COLO829 (cell line): ENCODE measurements at regions not wholly inside any gene's neighbourhood (a gene's known extent, or its start where the extent isn't known, plus 50 kb on each side); places are given as distances from the start of the nearest gene placed in this dataset.

ENCODE experiments used
- DNase-seq: peaks from one replicate; pipeline ENCODE4 v3.0.0; 2012; ENCODE audit warnings: low spot score

DNA sequence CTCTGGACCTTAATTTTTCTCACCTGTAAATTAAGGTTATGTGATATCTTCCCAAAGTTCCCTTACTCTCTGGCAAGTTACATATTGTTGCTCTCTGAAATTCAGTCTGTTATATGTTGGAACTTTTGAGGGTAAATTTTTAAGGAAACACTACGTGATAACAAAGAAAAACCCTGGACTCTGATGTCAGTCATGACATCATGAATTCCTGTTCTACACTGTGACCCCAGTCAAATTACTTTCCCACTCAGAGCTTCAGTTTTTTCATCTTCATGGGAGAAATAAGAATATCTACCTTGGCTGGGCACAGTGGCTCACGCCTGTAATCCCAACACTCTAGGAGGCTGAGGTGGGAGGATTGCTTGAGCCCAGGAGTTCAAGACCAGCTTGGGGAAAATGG lies 164.6 kb upstream of the RALGAPA2 start:
- DNase-seq: no peak

DNA sequence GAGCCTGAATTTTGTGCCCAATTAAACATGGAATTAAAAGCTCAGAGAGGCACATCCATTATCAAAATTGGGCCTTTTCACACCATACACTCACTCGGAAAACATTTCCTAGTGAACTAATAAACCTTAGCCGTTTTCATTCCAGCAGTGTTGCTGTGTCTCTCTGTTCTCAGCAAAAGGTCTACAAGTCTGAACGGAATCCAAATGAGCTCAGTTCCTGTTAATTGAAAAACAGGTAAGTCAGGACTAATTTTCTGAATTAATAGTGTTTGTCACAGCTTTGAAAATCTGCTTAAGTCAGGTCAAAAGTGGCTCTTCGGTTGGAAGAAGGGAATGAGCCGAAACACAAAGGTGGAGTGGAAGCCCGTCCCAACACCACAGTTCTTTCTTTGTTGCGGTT lies 163.3 kb upstream of the RALGAPA2 start:
- DNase-seq: no peak

DNA sequence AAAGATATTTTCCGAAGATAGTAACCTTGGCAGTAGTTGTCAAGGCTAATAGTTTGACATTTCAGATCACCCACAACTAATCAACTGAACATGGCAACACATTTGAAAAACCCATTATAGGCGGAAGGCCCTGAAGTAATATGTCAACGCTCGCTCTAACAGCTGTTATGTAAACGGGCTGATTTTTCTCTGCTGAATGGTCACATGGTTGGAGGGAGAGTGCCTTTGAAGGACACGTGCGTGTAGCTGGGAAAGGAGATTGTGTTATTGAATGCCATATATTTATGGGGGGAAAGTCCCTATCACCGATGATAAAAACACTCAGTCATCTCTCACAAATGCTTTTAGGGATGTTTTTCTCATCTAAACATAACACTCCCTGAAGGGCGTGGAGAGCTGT lies 160.0 kb upstream of the RALGAPA2 start:
- no peak for DNase-seq

DNA sequence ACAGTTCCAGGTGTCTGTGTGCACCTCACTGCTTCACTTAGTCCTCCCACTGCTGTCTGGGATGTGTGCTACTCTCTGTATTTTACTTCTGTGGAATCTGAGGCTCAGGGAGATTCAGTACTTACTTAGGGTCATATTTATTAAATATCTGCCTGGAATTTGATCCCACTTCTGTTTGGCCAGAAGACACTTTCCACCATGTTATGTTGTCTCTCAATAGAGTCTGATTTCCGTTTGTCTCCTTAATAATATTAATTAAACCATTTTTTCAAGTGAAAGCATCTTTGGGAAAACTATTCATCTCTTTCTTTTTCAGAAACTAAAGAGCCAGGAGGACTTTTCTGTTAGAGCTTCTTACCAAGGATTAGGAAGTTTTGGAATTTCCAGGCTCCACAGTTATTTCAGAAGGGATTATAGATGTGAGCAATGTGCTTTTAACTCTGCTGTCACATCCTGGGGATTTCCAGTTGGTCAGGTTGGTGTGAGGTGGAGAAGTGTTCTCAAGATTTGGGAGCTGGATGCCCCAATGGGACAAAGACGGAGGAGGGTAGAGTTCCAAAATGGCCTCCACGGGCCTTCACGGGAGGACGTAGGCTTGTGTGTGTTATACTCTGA lies 156.8 kb upstream of the RALGAPA2 start:
- no peak for DNase-seq

DNA sequence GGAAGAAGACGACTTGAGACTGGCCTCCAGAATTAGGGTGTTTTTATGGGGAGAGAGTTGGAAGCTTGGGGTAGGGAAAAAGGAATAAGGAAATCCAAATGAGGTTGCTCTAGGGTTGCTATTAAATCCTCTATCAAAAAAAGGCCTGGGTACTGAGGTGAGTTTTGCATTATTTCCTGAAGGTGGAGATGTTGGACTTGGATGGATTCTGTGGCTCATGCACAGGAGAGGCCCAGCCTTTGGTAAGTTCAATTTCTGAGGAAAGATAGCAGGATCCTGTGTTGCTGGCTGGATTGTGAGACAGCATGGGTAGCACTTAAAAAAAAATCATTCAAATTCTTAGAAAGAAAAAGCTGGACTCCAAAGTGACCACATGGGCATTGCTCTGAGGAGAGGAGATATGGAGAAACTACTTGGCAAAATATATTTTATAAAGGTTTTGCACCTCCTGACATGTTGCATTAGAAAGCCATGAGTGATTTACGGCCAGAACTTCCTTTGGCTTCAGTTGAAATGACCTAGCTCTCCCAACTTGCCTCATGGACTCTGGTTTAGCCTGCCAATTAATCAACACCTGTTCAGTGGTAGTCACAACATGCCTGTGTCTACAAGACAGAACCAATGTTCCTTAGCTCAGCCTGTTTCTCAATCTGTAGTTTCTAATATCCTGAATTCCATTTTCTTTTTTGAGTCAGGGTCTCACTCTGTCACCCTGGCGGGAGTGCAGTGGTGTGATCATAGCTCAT lies 152.1 kb upstream of the RALGAPA2 start:
- peak; percentile 82 for DNase-seq

DNA sequence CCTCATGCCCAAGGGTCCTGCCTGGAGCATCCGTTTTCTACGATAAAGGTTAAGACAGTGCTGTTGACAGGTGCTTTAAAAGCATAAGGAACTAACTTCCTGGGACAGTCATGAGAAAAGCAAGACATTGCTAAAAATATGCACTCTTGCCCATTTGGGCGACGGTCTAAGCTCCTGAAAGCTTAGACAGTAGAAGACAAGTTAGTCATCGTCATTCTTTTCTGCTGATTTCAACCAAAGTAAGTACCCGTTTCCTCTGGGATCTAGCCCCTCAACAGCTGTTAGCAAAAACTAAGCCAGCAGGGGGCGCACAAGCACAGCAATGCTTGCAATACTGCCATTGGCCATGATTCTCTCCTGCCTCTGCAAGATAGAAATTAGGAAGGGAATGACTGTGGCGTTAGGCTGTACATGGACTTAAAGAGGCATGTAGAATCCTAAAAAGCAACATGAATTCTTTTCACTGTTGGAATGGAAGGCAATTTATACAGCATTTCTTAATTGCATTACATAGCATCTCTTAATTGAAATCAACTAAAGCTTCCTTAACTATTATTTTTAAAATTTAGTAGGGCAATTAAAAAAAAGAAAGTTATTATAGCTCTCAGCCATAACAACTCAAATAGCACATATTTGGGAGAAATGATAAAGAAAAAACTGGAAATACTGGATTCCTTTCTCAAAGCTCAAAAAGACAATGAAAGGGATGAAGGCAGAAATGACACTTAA lies 147.8 kb upstream of the RALGAPA2 start:
- peak; percentile 93 for DNase-seq

DNA sequence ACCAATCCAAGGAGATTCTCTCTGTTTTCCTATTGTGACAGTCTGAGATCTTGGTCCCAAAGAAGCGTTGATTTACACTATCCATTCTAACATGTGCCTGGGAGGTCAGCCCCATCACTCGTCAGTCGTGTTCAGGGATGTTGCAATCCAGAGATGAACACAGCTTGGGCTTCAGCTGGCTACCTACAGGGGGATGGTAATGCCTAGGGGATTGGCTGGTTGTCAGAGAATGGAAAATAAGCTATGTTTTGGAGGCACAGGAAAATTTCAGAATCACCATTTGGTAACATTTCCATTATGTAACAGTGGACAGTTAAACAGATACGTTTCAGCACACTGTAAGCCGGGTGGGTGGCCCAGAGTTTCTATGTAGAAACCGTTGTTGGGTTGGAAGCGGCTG lies 147.1 kb upstream of the RALGAPA2 start:
- no peak for DNase-seq

DNA sequence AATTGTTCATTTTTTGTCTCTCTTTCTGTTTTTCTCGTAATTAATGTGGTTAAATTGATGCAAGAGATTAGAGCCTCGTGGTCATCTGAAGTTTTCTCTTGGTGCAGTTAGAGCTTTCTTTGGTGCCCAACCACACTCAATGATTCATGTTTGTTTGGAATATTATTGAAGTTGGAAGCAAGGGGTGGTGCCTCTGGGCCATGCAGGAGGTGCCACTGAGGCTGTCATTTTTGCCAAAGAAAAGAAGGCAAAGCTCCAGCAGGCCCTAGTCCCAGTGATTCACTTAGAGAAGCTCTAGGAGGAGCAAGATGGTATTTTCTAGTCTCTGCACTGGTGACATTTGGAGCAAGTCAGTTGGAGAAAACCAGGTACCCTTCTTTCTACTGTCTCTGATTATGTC lies 144.5 kb upstream of the RALGAPA2 start:
- no peak for DNase-seq

DNA sequence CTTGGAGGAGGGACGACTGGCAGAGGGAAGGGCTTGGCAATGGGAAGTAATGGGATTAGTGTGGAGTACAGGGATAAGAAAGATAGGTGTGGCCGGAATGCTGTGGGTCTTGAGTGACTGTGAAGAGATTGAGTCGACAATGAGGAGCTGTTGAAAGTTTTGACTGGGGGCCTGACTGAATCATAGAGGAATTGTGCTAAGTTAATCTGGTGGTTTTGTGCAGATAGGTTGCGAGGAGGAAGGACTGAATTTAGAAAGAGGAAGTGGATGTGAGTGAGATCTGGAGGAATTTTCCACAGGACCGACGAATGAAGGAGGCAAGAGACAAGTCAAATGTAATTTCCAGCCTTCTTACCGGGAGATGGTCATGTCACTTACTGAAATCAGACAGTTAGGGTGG lies 143.9 kb upstream of the RALGAPA2 start:
- no peak for DNase-seq

DNA sequence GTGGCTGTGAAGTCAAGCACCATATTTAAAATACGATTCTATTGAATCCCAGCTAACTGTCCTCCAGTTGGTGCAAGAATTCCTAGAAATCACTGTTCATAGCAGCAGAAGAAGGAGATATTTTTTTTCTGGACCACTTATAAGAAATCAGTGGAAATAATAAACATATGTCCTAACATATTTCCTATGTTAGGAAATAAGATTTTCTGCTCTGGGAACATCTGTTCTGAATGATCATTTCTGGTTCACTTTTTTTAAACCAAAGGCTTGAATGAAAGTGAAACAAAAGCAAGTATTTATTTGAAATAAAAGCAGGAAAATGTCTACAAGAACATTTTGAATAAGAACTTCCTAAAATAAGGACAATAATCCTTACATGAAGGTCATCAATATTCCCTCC lies 138.9 kb upstream of the RALGAPA2 start:
- no peak for DNase-seq

DNA sequence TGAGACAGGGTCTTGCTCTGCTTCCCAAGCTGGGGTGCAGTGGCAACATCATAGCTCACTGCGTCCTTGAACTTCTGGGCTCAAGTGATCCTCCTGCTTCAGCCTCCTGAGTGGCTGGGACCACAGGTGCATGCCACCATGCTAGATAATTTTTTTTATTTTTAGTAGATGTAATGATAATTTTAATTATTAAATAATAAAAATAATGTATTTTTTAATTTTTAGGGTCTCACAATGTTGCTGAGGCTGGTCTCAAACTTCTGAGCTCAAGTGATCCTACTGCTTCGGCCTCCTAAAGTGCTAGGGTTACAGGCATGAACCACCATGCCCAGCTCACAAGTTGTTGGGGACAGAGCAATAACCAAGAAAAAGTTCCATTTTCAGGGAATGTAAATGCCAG lies 138.0 kb upstream of the RALGAPA2 start:
- DNase-seq: no peak

DNA sequence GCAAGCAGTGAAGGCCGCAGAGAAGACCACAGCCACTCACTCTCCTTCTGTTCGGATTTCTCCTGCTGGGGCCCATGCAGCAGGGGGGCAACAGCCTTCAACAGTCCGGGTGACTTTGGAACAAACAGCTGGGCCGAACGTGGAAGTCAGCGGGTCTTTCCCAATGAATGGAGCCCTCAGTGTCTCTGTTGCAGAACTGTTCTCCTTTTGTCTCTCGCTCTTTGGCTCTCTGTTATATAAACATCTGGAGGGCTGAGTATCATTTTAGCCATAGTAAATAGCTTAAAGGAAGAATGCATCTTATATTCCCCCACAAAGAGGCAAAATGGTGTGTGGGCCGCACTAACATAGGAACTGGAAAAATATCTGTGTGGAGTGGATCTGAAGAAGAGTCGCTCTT lies 136.7 kb upstream of the RALGAPA2 start:
- peak; percentile 39 for DNase-seq

DNA sequence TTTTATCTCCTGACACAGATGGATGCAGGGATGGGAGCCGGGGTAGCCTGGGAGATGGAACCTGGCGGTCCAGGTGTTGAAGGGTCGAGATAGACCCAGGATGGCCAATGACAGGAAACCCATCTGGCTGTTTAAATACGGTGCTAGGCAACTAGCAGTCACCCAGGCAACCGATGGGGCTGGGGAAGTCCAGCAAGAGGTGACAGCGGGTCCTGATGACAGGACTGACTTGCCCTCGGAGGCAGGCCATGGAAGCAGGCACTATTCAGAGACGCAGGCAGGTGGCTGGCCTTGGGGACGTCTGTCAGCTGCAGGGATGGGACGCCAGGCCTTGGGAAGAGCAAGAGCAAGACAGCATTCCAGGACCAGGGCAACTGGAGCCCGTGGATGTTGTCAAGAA lies 135.4 kb upstream of the RALGAPA2 start:
- no peak for DNase-seq

DNA sequence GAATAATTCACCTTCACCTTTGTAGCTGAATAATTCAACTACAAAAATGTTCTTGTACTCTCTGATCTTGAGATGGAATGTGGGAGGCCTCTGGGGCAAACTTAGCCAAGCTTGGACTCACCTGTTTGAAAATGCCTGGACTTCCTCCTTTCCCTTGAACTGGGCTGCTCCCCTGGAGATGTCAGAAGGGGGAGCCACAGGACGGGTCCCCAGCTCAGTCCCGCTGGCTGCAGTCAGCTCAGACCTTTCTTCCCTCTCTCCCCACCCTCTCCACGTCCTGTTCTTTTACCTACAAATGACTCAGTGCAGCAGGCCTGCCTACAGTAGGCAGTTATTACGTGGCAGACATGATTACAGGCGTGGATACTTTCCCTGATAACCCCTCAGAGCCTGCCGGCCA lies 131.5 kb upstream of the RALGAPA2 start:
- DNase-seq: no peak

DNA sequence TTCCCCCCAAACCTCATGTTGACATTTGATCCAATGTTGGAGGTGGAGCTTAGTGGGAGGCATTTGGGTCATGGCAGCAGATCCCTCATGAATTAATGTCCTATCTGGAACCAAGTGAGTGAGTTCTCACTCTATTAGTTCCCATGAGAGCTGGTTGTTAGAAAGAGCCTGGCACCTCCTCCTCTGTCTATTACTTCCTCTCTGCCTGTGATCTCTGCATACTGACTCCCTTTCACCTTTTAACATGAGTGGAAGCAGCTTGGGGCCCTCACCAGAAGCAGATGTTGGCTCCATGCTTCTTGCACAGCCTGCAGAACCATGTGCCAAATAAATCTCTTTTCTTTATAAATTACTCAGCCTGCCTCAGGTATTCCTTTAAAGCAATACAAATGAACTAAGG lies 127.3 kb upstream of the RALGAPA2 start:
- DNase-seq: no peak

DNA sequence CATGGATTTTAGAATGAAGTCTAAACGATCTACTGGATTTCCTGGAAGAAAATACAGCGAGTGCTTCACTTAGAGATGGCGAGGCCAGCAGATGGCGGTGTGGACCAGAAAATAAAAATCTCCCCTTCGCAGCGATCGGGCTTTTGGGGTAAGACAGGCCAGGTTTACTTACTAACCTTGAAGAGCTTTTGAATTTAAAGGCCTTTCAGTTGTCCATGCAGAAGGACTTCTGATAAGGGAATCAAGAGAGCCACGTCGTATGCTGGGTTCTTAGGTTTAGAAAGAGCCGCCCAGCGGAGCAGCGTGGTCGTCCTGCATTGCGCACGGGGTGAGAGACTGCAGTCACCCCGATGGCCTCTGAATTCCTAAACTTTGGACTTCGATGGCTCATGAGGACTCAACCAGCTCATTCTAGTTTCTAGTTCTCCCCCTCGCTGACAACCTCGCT lies 125.2 kb upstream of the RALGAPA2 start:
- peak; percentile 85 for DNase-seq

DNA sequence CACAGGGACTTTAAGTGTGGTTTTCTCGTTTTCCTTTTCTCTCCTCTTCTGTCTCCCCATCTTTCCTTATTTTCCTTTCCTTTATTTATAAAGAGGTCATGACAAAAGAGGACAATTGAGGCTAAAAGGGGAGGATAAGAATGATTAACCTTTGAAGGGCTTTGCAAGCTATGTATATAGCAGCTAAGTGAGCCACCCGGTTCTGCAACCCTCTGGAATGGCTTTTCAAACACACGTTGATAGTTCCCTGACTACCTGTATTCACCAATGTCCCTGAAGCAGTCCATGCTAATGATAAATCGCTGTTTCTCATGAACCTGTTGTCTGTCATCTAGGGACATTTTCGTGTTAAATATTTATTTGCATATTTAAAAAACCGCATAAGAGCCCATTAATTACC lies 124.4 kb upstream of the RALGAPA2 start:
- DNase-seq: no peak

DNA sequence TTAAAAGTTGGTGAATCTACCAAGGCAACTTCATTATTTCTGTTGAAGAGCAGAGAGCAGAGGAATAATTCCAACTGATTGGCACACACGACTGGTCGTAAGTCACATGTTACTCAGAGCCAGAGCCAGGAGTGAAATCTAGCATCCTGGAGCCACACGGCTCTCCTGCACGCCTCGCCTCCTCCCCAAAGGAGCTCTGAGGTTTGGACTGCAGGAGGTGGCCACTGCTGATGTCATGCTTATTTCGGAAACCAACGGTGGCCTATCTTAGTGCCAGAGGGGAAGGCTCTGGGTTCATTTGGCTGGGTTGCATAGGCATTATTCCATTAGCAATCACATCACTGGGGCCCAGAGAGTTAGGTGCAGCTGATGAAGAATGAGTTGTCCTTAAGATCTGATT lies 123.5 kb upstream of the RALGAPA2 start:
- no peak for DNase-seq

DNA sequence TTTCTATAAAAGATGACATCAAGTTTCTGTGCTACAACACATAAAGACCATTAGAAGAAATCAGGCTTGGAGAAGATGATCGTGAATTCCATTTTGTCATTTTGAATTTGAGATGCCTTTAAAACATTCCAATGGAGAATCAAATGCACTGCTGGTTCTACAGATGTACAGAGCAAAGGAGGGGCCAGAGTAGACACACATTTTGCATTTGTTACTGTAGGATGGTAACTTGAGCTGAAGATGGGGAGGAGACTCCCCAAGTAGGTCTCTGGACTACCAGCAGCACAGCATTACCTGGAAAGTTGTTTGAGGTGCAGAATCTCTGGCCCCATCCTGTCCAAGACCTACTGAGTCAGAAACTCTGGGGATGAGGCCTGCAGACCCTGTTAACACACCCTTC lies 121.6 kb upstream of the RALGAPA2 start:
- DNase-seq: no peak

DNA sequence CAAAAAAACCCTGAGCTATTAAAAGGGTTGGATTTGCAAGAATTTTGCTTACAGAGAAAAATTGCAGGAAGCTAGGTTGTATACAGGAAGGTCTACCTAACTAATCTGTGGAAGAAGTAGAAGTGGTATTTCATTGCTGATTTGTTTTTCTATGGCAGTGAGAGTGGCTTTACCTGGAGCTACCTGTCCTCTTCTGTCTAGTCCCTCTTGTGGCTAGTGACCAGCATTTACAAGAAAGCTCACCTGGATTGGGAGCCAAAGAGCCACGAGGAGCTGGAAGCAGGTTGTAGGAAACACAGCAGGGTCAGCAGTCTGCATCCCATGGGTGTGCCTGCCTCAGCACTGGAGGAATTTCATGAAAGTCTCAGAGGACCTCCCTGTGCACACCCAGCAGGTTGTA lies 120.3 kb upstream of the RALGAPA2 start:
- no peak for DNase-seq

DNA sequence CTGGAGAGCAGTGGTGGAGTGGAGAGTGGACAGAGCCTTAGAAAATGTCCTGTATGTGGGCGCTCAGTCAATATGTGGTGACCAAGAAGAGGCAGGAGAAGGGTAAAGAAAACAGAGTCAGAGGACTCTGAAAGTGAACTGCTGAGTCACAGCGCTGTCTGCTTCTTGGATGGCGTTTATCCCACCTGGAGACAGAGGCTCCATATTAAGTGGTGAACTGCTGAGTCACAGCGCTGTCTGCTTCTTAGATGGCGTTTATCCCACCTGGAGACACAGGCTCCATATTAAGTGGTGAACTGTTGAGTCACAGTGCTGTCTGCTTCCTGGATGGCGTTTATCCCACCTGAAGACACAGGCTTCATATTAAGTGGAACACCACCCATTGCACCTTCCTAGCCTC lies 119.3 kb upstream of the RALGAPA2 start:
- DNase-seq: no peak

DNA sequence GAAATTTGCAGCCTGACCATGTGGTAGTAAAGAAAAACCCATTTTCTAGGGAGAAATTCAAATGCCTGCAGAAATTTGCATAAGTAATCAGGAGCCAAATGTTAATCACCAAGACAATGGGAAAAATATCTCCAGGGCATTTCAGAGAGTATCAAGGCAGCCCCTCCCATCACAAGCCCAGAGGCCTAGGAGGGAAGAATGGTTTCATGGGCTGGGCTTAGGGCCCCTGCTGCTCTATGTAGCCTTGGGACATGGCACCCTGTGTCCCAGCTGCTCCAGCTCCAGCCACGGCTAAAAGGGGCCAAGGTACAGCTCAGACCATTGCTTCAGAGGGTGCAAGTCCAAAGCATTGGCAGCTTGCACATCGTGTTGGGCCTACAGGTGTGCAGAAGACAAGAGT lies 117.2 kb upstream of the RALGAPA2 start:
- no peak for DNase-seq

DNA sequence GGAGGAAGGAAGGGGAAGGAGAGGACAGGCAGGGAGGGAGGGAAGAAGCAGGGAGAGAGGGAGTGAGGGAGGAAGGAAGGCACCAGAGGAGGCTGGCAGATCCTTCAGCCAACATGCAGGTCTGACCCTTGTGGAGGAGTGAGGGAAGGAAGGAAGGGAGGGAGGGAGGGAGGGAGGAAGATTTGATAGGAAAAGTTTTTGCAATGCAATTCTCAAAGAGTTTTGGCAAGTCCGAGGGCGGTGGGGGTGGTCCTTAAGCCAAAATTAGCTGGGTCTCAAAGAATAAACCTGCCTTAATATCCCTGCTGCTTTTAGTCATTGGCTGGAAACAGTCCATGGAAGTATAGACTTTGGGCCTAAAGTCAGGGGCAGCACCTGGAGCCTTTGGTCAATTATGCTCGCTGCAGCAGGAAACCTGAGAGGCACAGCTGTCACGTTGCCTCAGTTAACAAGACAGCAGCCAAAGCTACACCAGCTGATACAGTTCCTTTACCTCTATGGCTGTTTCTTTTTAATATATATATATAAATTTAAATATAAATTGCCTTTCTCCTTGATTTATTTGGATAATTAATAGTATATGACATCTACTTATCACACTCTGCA lies 115.7 kb upstream of the RALGAPA2 start:
- no peak for DNase-seq
